ENCODE measurements at regions not wholly inside any gene's neighbourhood (a gene's known extent, or its start where the extent isn't known, plus 50 kb on each side); places are given as distances from the start of the nearest gene placed in this dataset.

- DNase-seq: peak in 1 of 2 experiments; percentile 1
Observed at GRCh38 chr4:129747756-129748155, 651.8 kb downstream of the C4orf33 start.

- DNase-seq: no peak
Observed at GRCh38 chr4:129748991-129749390, 653.0 kb downstream of the C4orf33 start.

DNA sequence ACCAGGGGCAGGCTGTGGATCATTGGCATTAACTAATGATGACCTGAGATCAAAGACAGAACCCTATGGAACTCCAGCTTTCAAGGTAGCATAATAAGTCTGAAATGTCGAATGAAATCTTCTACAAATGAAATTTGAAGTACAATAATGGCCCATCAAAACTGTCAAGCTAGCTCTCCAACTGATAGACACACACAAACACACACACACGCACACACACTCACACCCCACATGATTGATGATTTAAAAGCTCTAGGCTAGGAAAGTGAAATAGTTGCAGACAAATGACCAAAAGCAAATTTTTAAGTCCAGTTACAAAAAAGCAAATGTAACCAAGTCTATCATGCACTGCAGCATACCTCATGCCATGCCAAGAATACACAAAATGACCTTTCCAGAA lies 655.7 kb downstream of the C4orf33 start:
- DNase-seq: no peak

DNA sequence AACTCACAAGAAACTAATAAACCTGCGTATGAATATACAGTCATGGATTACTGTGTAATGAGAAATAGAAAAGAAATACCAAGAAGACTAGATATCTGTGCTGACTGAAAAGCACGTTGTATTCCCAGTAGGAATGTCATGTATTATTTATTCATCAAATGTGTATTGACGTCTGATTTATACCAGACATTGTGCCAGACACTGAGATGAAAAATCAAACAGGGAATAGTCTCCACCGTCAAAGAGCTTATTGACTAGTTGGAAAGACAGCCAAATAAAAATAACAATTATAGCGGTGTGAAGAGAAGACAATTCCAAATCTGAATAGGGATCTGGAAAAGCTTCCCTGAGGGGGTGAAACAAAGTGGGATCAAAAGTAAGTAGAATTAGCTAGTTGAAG lies 687.6 kb downstream of the C4orf33 start:
- no peak for DNase-seq

DNA sequence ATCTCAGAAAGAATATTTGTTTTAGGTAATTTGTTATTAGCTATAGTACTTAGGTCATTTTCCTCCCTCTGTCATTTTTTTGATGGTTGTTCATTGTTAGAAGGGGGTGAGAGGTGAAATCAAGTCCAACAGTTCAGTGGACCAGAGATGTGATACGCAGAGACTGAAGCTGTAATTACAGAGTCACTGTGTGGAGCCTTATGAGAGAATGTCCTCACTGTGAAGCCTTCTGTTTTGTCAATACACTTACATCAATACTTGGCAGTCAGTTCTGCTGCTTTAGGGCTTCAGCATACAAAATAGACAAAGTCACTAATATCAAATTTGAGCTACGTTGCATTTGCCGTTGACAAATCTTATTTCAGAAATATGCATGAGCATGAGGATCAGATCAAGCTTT lies 692.5 kb downstream of the C4orf33 start:
- DNase-seq: peak; percentile 8 to 37

- peak in 1 of 2 experiments; percentile 59 for DNase-seq
Observed at GRCh38 chr4:129804461-129804981, 708.6 kb downstream of the C4orf33 start.

DNA sequence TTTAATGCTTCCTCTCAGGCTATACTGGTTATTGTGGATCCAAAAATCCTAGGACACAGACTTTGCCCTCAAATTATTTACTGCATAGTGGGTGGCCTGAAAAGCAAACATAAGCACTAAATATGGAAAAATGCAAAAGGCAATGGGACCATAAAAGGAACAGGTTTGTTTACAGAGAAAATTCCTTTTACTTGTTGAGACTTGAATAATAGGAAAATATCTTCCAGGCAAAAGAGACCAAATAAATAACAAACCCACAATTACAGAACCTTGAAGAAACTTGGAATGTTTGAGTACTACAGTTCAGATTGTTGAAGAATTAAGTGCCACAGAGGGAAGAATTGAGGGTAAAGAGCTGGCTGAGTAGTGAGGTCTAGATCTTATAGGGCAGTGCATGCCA lies 711.0 kb downstream of the C4orf33 start:
- DNase-seq: no peak

DNA sequence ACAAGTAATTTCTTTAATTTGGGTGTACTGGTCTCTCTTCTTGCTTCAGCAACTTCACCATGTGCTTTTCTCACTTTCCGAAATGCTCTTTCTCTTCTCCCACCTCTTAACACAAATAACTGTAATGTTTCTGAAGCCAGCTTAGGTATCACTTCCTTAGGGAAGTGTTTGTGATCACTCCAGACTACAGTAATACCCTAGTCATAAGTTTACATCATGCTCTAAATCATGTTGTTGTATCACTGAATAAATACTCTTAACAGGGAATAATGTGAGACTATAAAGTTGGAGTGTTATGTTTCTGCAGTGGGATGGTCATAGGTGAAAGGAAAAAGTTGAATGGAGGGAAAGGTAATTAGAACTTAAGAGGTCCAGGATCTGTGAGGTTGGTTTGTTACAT lies 712.3 kb downstream of the C4orf33 start:
- no peak for DNase-seq

DNA sequence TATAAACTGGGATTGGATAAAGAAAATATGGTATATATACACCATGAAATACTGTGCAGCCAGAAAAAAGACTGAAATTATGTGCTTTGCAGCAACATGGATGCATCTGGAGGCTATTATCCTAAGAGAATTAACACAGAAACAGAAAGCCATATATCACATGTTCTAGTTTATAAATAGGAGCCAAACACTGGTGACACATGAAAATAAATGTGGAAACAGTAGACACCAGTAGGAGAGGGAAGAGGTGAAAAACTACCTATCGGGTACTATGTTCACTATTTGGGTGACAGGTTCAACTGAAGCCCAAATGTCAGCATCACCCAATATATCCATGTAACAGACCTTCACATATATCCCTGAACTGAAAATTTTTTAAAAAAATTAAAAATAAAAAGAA lies 725.1 kb downstream of the C4orf33 start:
- peak in 1 of 2 experiments; percentile 0 for DNase-seq

GRCh38 chr4:129821963-129822362 lies 726.0 kb downstream of the C4orf33 start:
- DNase-seq: no peak

DNA sequence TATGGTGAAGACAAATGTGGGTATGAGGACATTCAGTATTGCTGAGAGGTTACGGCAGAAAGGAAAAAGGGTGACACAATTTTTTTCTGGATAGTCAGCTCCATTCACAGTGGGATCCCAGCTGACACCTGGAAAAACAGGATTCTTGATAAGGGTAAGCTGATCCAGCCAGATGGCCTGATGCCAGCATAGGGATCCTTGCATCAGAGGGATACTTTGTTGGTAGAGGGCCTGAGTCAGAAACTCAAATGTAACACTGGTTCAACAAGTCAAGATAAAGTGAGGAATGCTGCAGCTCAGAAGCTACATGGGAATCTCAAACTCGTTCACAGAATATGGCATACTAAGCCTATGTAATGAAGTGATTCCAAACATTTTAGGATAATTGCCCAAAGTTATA lies 726.7 kb downstream of the C4orf33 start:
- peak in 1 of 2 experiments; percentile 45 for DNase-seq

- no peak for DNase-seq
Observed at GRCh38 chr4:129823105-129823504, 727.2 kb downstream of the C4orf33 start.

DNA sequence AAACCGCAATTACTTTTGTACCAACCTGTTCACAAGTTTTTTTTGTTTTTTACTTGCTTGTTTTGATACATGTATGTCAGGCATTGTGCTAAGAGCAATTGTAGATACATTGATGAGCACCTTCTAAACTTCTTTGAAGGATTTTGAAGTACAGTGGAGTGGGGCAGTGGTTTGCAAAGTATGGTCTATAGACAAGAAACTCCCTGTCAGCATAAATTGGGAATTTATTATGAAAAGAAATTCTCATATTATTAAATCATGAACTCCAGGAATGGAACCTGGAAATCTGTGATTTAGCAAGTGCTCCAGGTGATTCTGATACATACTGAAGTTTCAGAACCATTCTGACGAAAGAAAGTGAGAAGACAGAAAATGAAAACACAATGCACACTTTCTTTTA lies 733.4 kb downstream of the C4orf33 start:
- no peak for DNase-seq

DNA sequence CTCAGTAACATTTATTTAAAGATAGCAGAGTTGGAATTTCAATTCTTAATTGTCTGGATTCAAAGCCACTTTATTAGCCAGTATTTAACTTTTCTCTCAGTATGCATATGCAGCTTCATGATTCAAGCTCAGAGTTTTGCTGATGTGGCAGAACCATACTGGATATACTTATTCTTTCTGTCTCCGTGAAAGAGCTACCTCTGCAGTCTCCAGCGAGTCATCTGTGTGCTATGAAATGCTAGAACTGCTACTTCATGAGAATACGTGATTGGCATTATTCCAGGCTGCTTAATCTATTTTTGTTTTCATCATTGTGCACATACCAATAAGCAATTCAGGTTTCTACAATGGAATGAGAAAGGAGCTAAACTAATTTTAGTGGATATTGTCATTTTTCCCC lies 743.7 kb downstream of the C4orf33 start:
- DNase-seq: no peak

- DNase-seq: no peak
Observed at GRCh38 chr4:129842096-129842495, 746.1 kb downstream of the C4orf33 start.

GRCh38 chr4:129852434-129852833 lies 756.5 kb downstream of the C4orf33 start:
- DNase-seq: no peak

DNA sequence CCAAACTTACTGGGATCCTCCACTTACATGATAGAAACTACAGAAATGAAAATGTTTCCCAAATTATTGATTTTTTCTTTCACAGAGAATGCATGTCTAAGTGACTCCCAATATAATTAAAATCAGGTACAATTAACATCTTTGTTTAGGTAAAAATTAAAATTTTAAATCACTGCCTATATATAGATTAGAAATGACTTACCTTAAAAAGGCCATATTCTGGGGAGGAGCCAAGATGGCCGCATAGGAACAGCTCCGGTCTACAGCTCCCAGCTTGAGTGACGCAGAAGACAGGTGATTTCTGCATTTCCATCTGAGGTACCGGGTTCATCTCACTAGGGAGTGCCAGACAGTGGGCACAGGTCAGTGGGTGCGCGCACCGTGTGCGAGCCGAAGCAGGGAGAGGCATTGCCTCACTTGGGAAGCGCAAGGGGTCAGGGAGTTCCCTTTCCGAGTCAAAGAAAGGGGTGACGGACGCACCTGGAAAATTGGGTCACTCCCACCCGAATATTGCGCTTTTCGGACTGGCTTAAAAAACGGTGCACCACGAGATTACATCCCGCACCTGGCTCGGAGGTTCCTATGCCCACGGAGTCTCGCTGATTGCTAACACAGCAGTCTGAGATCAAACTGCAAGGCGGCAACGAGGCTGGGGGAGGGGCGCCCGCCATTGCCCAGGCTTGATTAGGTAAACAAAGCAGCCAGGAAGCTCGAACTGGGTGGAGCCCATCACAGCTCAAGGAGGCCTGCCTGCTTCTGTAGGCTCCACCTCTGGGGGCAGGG lies 757.9 kb downstream of the C4orf33 start:
- DNase-seq: peak in 1 of 2 experiments; percentile 40

DNA sequence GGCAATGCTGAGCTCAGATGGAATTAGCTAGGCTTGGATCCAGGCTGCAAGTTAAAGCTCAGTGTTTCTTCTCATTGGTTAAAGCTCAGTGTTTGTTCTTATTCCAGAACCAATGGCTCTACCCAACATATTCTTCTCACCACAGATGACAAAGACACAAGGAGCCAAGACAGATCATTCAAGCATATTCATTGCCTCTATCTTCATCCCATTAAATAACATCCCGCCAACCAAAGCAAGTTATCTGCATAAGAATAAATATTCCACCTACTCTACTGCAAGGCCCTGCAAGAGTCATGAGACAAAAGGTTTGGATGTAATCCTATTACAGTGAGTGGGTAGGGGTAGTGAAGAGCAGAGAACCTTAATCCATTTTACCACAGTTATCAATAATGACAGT lies 766.5 kb downstream of the C4orf33 start:
- no peak for DNase-seq

DNA sequence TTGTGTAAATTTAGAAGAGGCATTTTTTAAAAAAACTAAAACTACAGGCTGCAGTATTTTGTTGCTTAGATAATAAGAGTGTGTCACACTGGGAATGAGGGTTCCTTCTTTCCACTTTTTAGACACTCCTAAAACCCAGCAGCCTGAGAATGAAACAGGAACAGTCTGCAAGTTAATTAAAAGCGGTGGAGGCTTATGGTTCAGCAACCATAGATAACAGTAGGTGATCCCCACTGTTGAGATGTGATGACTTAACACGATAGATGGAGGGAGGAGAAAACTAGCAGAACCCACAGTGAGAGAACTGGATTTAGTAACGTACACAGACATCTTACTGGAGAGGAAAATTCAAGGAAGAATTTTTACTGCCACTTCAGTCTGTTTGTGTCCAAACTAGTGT lies 767.3 kb downstream of the C4orf33 start:
- DNase-seq: no peak

- no peak for DNase-seq
Observed at GRCh38 chr4:129883996-129884395, 788.0 kb downstream of the C4orf33 start.

GRCh38 chr4:129897111-129897510 lies 801.2 kb downstream of the C4orf33 start:
- no peak for DNase-seq

GRCh38 chr4:129899849-129900248 lies 803.9 kb downstream of the C4orf33 start:
- DNase-seq: peak in 1 of 2 experiments; percentile 24

- no peak for DNase-seq
Observed at GRCh38 chr4:129900430-129900953, 804.5 kb downstream of the C4orf33 start.

GRCh38 chr4:129901205-129901604 lies 805.3 kb downstream of the C4orf33 start:
- DNase-seq: no peak

DNA sequence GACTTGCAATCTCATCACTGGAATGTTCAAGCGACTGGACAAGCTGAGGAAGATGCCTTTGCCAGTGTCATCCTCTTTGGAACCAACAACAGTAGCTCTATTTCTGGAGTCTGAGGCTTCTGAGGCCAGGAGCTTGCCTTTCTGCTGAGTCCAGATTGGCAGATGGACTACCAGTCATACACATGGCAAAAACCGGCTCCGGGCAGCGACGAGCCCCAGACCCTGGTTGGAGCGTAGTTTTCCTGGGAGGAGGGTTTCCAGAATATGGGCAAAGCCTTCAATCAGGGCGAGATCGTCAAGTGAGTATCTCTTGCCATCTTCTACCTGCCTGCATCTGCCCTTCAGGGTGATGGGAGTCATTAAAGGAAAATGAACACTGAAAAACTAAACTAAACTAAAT lies 807.9 kb downstream of the C4orf33 start:
- no peak for DNase-seq
